PC-3 (cell line): ENCODE measurements at regions not wholly inside any gene's neighbourhood (a gene's known extent, or its start where the extent isn't known, plus 50 kb on each side); places are given as distances from the start of the nearest gene placed in this dataset.

ENCODE experiments used
- ATAC-seq: fragments of 200-7000 bp; cut with Tn5 transposase; 2 replicates; pipeline ENCODE4 v1.9.1; 2020; ENCODE audit warnings: mild to moderate bottlenecking, moderate library complexity
- BruUV-seq: library from RNA; stranded (reverse); fragments of 400-500 nt; replicated peaks from 2 replicates; lab custom pipeline; 2021; lab: Mats Ljungman, UMichigan
- CTCF ChIA-PET: fragments of 300-600 bp; sonication (Branson Sonifier 250); formaldehyde crosslinking; loops from one replicate; lab custom pipeline; 2022; ENCODE audit warnings: antibody characterized with exemption; lab: Charles Lee
- POLR2A ChIA-PET: fragments of 300-600 bp; sonication (Branson Sonifier 250); formaldehyde crosslinking; loops from one replicate; lab custom pipeline; 2022; ENCODE audit warnings: antibody characterized with exemption; ENCODE audit not compliant: unreplicated experiment; lab: Charles Lee
- DNase-seq: peaks from one replicate; pipeline ENCODE4 v3.0.0-alpha.2; 2015
- H2AFZ ChIP-seq: fragments of 300-600 bp; sonication (generic); 2 replicates; pipeline ENCODE4 v1.6.0; 2016; ENCODE audit warnings: antibody characterized with exemption, low read length
- H3F3A ChIP-seq: fragments of 300-600 bp; sonication (generic); one replicate; pipeline ENCODE4 v1.6.0; 2017; ENCODE audit warnings: antibody characterized with exemption, low read length, control low read depth, mild to moderate bottlenecking; ENCODE audit not compliant: unreplicated experiment
- H3K27ac ChIP-seq: fragments of 300-600 bp; sonication (generic); 2 replicates; pipeline ENCODE4 v1.5.1; 2016; ENCODE audit warnings: mild to moderate bottlenecking, low read length
- H3K27me3 ChIP-seq: fragments of 300-600 bp; sonication (generic); 2 replicates; pipeline ENCODE4 v1.6.1; 2016; ENCODE audit warnings: low read length, mixed read lengths
- H3K36me3 ChIP-seq: fragments of 300-600 bp; sonication (generic); 2 replicates; pipeline ENCODE4 v1.6.1; 2016; ENCODE audit warnings: low read depth, mixed run types, low read length, mixed read lengths
- H3K4me1 ChIP-seq: fragments of 300-600 bp; sonication (generic); 2 replicates; pipeline ENCODE4 v1.5.1; 2016; ENCODE audit warnings: low read length; ENCODE audit not compliant: insufficient read depth
- H3K4me2 ChIP-seq: fragments of 300-600 bp; sonication (generic); 2 replicates; pipeline ENCODE4 v1.6.0; 2016; ENCODE audit warnings: low read length
- H3K4me3 ChIP-seq: fragments of 300-600 bp; sonication (generic); 2 replicates; pipeline ENCODE4 v1.5.1; 2016; ENCODE audit warnings: mild to moderate bottlenecking, low read length, mixed read lengths
- H3K79me2 ChIP-seq: fragments of 300-600 bp; sonication (generic); 2 replicates; pipeline ENCODE4 v1.6.1; 2017; ENCODE audit warnings: low read length, mixed read lengths
- H3K9ac ChIP-seq: fragments of 300-600 bp; sonication (generic); 2 replicates; pipeline ENCODE4 v1.6.0; 2016; ENCODE audit warnings: mild to moderate bottlenecking, low read length
- H3K9me2 ChIP-seq: fragments of 300-600 bp; sonication (generic); replicated peaks from 2 replicates; pipeline ENCODE4 v1.6.1; 2016; ENCODE audit warnings: mixed run types, low read length, mixed read lengths
- H3K9me3 ChIP-seq: fragments of 300-600 bp; sonication (generic); 2 replicates; pipeline ENCODE4 v1.6.1; 2016; ENCODE audit warnings: low read length, mixed read lengths
- H4K20me1 ChIP-seq: fragments of 300-600 bp; sonication (generic); 2 replicates; pipeline ENCODE4 v1.6.1; 2016; ENCODE audit warnings: low read length, mixed read lengths
- CTCF ChIP-seq: fragments of 300-600 bp; sonication (generic); conservative IDR thresholded peaks from 2 replicates; pipeline ENCODE4 v1.5.1; 2017; ENCODE audit warnings: antibody characterized with exemption, low read depth, mild to moderate bottlenecking, low read length
- EZH2 ChIP-seq: fragments of 300-600 bp; sonication (generic); IDR thresholded peaks from one replicate; pipeline ENCODE4 v1.6.1; 2017; ENCODE audit warnings: antibody characterized with exemption, mild to moderate bottlenecking, low read length; ENCODE audit not compliant: unreplicated experiment
- EZH2phosphoT487 ChIP-seq: fragments of 300-600 bp; sonication (generic); IDR thresholded peaks from 2 replicates; pipeline ENCODE4 v1.6.1; 2018; ENCODE audit warnings: mild to moderate bottlenecking, antibody characterized with exemption, low read length, borderline replicate concordance
- intact Hi-C: fragments of 100-400 bp; cut with micrococcal nuclease; formaldehyde crosslinking; loops from 2 replicates; pipeline ENCODE4 v1.9.0; 2023

DNA sequence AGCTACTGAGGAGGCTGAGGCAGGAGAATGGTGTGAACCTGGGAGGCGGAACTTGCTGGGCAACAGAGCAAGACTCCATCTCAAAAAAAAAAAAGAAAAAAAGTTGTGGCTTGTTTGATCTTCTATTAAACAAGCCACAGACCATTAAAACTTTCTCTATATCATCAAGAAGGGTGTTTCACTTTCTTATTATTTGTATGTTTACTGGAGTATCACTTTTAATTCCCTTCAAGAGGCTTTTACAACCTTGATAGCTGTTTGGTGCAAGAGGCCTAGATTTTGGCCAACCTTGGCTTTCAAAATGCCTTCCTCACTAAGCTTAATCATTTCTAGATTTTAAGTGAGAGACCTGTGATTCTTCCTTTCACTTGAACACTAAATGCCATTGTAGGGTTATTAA lies 339.1 kb downstream of the TSN start:
- Histone ChIP-seq H3K9me2 (no peaks in the 10 kb centered on the region), H3K9me3 (no peaks in the 10 kb centered on the region), H3K27ac (no peak overlapping the region), H3K4me1 (no peaks in the 10 kb centered on the region), H2AFZ (no peak overlapping the region), H3K9ac (no peak overlapping the region), H3K36me3 (no peaks in the 10 kb centered on the region), H4K20me1 (no peaks in the 10 kb centered on the region), H3K4me2 (no peak overlapping the region), H3K27me3 (peaks cover 50% of the 10 kb centered on the region), H3K4me3 (no peak overlapping the region), H3K79me2 (no peaks in the 10 kb centered on the region), H3F3A (no peaks in the 10 kb centered on the region)
- TF ChIP-seq EZH2phosphoT487, result no peak
- TF ChIP-seq EZH2, result no peak
- no peak for TF ChIP-seq CTCF
- POLR2A ChIA-PET, result no interaction called here
- ATAC-seq (no peak), DNase-seq (no peak)
- BruUV-seq, result no TSS peak
- intact Hi-C loops, result no loop called here
- CTCF ChIA-PET, result no interaction called here

GRCh38 chr2:122096761-122097160 lies 341.3 kb downstream of the TSN start:
- Histone ChIP-seq H3K9ac (no peak overlapping the region), H3K27ac (no peak overlapping the region), H3K9me3 (no peaks in the 10 kb centered on the region), H3K79me2 (no peaks in the 10 kb centered on the region), H3K9me2 (no peaks in the 10 kb centered on the region), H4K20me1 (no peaks in the 10 kb centered on the region), H3K27me3 (peaks cover 33% of the 10 kb centered on the region; the same call in 1 of the 2 replicates), H3F3A (no peaks in the 10 kb centered on the region), H3K4me1 (no peaks in the 10 kb centered on the region), H3K4me3 (no peak overlapping the region), H2AFZ (no peak overlapping the region), H3K36me3 (no peaks in the 10 kb centered on the region), H3K4me2 (no peak overlapping the region)
- TF ChIP-seq EZH2, result no peak
- DNase-seq (peak; percentile 6), ATAC-seq (no peak)
- ChIA-PET CTCF (no interaction called here), POLR2A (no interaction called here)
- intact Hi-C loops, result no loop called here
- BruUV-seq, result no TSS peak

DNA sequence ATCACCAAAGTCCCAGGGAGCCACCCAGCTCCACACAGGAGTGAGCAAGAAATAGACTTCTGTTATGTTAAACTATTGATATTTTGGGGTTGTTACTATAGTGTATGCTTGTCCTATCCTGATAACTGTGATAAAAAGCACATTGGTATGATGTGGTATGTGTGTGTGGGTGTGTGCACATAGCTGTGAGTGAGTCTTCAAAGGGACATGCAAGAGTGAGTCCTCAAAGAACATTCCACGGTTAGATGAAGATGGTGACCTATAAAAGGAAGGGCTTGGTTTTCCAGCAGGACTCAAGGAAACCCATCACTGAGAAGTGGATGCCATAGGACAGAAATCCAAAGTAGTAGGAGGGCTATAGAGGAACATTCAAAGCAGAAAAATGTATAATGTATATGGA lies 342.9 kb downstream of the TSN start:
- Histone ChIP-seq H3K9ac (no peak overlapping the region), H3K9me3 (no peaks in the 10 kb centered on the region), H3K4me2 (no peak overlapping the region), H3K4me1 (no peaks in the 10 kb centered on the region), H2AFZ (no peak overlapping the region), H3K79me2 (no peaks in the 10 kb centered on the region), H3F3A (no peaks in the 10 kb centered on the region), H3K27ac (no peak overlapping the region), H3K9me2 (no peaks in the 10 kb centered on the region), H3K27me3 (peaks cover 20% of the 10 kb centered on the region; the same call in 1 of the 2 replicates), H3K4me3 (no peak overlapping the region), H3K36me3 (no peaks in the 10 kb centered on the region), H4K20me1 (no peaks in the 10 kb centered on the region)
- POLR2A ChIA-PET, result no interaction called here
- TF ChIP-seq CTCF (no peak), EZH2phosphoT487 (no peak), EZH2 (no peak)
- DNase-seq (no peak), ATAC-seq (no peak)
- BruUV-seq, result no TSS peak
- intact Hi-C loops, result no loop called here
- CTCF ChIA-PET, result no interaction called here
